22Rv1 (cell line): ENCODE measurements at regions not wholly inside any gene's neighbourhood (a gene's known extent, or its start where the extent isn't known, plus 50 kb on each side); places are given as distances from the start of the nearest gene placed in this dataset.

Experiments
- ZFX ChIP-seq: fragments of 450-650 bp; IDR thresholded peaks from 2 replicates; pipeline ENCODE4 v1.6.1; 2017; ENCODE audit warnings: antibody characterized with exemption, borderline replicate concordance
- TF ChIP-seq, protein P1 (sequence below): fragments of 450-650 bp; IDR thresholded peaks from 2 replicates; pipeline ENCODE4 v1.5.1; 2017; ENCODE audit warnings: mild to moderate bottlenecking

DNA sequence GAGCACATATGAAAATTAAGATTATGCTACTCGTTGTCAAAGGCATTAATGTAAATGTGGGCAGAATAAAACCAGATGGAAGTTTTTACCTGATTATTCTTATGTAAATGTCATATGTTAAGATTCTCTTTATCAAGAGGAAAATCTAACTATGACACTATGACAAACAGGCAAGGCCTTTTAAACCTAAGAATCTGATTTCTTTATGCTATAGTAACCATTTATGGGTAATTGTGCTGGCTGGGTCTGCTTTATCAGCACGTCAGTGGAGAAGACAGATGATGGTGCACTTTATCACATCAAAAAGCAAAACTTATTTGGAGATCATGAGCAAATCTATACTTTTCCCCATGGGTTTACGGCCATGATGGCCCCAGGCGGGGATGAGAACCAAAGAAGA, 412.0 kb upstream of the NOX3 start:
- TF ChIP-seq, protein P1, sequence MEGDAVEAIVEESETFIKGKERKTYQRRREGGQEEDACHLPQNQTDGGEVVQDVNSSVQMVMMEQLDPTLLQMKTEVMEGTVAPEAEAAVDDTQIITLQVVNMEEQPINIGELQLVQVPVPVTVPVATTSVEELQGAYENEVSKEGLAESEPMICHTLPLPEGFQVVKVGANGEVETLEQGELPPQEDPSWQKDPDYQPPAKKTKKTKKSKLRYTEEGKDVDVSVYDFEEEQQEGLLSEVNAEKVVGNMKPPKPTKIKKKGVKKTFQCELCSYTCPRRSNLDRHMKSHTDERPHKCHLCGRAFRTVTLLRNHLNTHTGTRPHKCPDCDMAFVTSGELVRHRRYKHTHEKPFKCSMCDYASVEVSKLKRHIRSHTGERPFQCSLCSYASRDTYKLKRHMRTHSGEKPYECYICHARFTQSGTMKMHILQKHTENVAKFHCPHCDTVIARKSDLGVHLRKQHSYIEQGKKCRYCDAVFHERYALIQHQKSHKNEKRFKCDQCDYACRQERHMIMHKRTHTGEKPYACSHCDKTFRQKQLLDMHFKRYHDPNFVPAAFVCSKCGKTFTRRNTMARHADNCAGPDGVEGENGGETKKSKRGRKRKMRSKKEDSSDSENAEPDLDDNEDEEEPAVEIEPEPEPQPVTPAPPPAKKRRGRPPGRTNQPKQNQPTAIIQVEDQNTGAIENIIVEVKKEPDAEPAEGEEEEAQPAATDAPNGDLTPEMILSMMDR, result no peak
- TF ChIP-seq ZFX, result no peak
